IMR-90 (cell line): ENCODE measurements at regions not wholly inside any gene's neighbourhood (a gene's known extent, or its start where the extent isn't known, plus 50 kb on each side); places are given as distances from the start of the nearest gene placed in this dataset.

ENCODE experiments used
- ATAC-seq: fragments of 200-7000 bp; cut with Tn5 transposase; 2 replicates; pipeline ENCODE4 v1.9.1; 2020; ENCODE audit warnings: low read depth, mild to moderate bottlenecking, moderate library complexity
- BruUV-seq: library from RNA; stranded (reverse); fragments of 400-500 nt; replicated peaks from 2 replicates; lab custom pipeline; 2021; lab: Mats Ljungman, UMichigan
- CTCF ChIA-PET: fragments of 300-600 bp; formaldehyde crosslinking; extraction: SDS; loops from one replicate; lab custom pipeline; 2021; ENCODE audit warnings: antibody characterized with exemption; lab: Yijun Ruan, JAX
- POLR2A ChIA-PET: fragments of 300-600 bp; sonication (Branson Sonifier 250); formaldehyde crosslinking; loops from one replicate; lab custom pipeline; 2022; ENCODE audit warnings: antibody characterized with exemption; ENCODE audit not compliant: unreplicated experiment; lab: Charles Lee
- DNase-seq: peaks from one replicate; pipeline ENCODE4 v3.0.0; 2013
- H2AFZ ChIP-seq: replicated peaks from 2 replicates; pipeline ENCODE3; 2013; ENCODE audit warnings: low read length, mild to moderate bottlenecking; ENCODE audit not compliant: poor library complexity
- H2AK5ac ChIP-seq: 2 replicates; pipeline ENCODE4 v1.6.1; 2013; ENCODE audit warnings: low read depth, low read length, inconsistent platforms
- H2AK9ac ChIP-seq: replicated peaks from 2 replicates; pipeline ENCODE3; 2013; ENCODE audit warnings: mild to moderate bottlenecking, low read depth, low read length, moderate library complexity; ENCODE audit not compliant: poor library complexity
- H2BK120ac ChIP-seq: 2 replicates; pipeline ENCODE4 v1.6.1; 2013; ENCODE audit warnings: low read depth, low read length, inconsistent platforms
- H2BK15ac ChIP-seq: 3 replicates; pipeline ENCODE4 v1.6.1; 2013; ENCODE audit warnings: low read depth, low read length, inconsistent platforms
- H2BK20ac ChIP-seq: 2 replicates; pipeline ENCODE4 v1.6.1; 2013; ENCODE audit warnings: low read depth, mild to moderate bottlenecking, inconsistent platforms, low read length, moderate library complexity
- H2BK5ac ChIP-seq: 2 replicates; pipeline ENCODE4 v1.6.1; 2013; ENCODE audit warnings: mild to moderate bottlenecking, low read depth, low read length, inconsistent platforms; ENCODE audit not compliant: poor library complexity, severe bottlenecking
- H3K14ac ChIP-seq: replicated peaks from 2 replicates; pipeline ENCODE4 v1.6.1; 2013; ENCODE audit warnings: low read depth, low read length, inconsistent platforms
- H3K18ac ChIP-seq: 2 replicates; pipeline ENCODE4 v1.6.1; 2013; ENCODE audit warnings: low read depth, low read length, control low read depth
- H3K23ac ChIP-seq: 2 replicates; pipeline ENCODE4 v1.6.1; 2013; ENCODE audit warnings: low read depth, low read length, inconsistent platforms
- H3K27ac ChIP-seq: 2 replicates; pipeline ENCODE4 v1.5.1; 2013; ENCODE audit warnings: mild to moderate bottlenecking, control low read depth, low read length; ENCODE audit not compliant: insufficient read depth
- H3K27me3 ChIP-seq: 2 replicates; pipeline ENCODE4 v1.6.1; 2013; ENCODE audit warnings: low read length; ENCODE audit not compliant: control insufficient read depth, insufficient read depth
- H3K36me3 ChIP-seq: 2 replicates; pipeline ENCODE4 v1.6.1; 2013; ENCODE audit warnings: low read length, mixed read lengths; ENCODE audit not compliant: control insufficient read depth, insufficient read depth
- H3K4ac ChIP-seq: 2 replicates; pipeline ENCODE4 v1.6.1; 2013; ENCODE audit warnings: low read depth, low read length, inconsistent platforms
- H3K4me1 ChIP-seq: 2 replicates; pipeline ENCODE4 v1.6.1; 2013; ENCODE audit warnings: low read length, mixed read lengths; ENCODE audit not compliant: control insufficient read depth, insufficient read depth
- H3K4me2 ChIP-seq: 2 replicates; pipeline ENCODE4 v1.6.1; 2013; ENCODE audit warnings: low read depth, mild to moderate bottlenecking, control low read depth, low read length, moderate library complexity
- H3K4me3 ChIP-seq: 2 replicates; pipeline ENCODE4 v1.5.1; 2013; ENCODE audit warnings: low read depth, mild to moderate bottlenecking, control low read depth, low read length, moderate library complexity; ENCODE audit not compliant: insufficient read depth
- H3K56ac ChIP-seq: 2 replicates; pipeline ENCODE4 v1.6.1; 2013; ENCODE audit warnings: low read length, inconsistent platforms; ENCODE audit not compliant: insufficient read depth; ENCODE audit errors: extremely low read depth
- H3K79me1 ChIP-seq, 2 experiments: 2 replicates each; pipeline ENCODE4 v1.6.1; 2013; ENCODE audit warnings: low read length in 2 of 2, inconsistent platforms in 1 of 2, low read depth in 1 of 2
- H3K9ac ChIP-seq: 2 replicates; pipeline ENCODE4 v1.6.1; 2013; ENCODE audit warnings: low read depth, low read length, control low read depth
- H3K9me1 ChIP-seq: 2 replicates; pipeline ENCODE4 v1.6.1; 2013; ENCODE audit warnings: low read length, inconsistent platforms; ENCODE audit not compliant: insufficient read depth
- H3K9me3 ChIP-seq: 2 replicates; pipeline ENCODE4 v1.6.1; 2013; ENCODE audit warnings: low read length; ENCODE audit not compliant: control insufficient read depth, insufficient read depth
- H4K20me1 ChIP-seq: 2 replicates; pipeline ENCODE4 v1.6.1; 2013; ENCODE audit warnings: low read length, inconsistent platforms; ENCODE audit not compliant: insufficient read depth
- H4K5ac ChIP-seq: 2 replicates; pipeline ENCODE4 v1.6.1; 2013; ENCODE audit warnings: mild to moderate bottlenecking, low read depth, low read length, control low read depth
- H4K8ac ChIP-seq, 2 experiments: 2 replicates each; pipeline ENCODE4 v1.6.1; 2013; ENCODE audit warnings: low read depth in 2 of 2, low read length in 2 of 2, control low read depth in 1 of 2, inconsistent platforms in 1 of 2
- H4K91ac ChIP-seq: 2 replicates; pipeline ENCODE4 v1.6.1; 2013; ENCODE audit warnings: low read depth, low read length, inconsistent platforms; ENCODE audit not compliant: insufficient read depth
- BHLHE40 ChIP-seq: fragments of 150-350 bp; IDR thresholded peaks from 2 replicates; pipeline ENCODE4 v1.6.1; 2016; ENCODE audit warnings: mild to moderate bottlenecking, low read depth, low read length
- CEBPB ChIP-seq: IDR thresholded peaks from 2 replicates; pipeline ENCODE4 v1.6.1; 2012; ENCODE audit warnings: low read depth, low read length, improper control_type of control experiment
- CHD1 ChIP-seq: IDR thresholded peaks from 2 replicates; pipeline ENCODE4 v1.6.1; 2012; ENCODE audit warnings: low read depth, low read length, improper control_type of control experiment
- ELK1 ChIP-seq: fragments of 150-350 bp; IDR thresholded peaks from 2 replicates; pipeline ENCODE4 v1.6.1; 2016; ENCODE audit warnings: low read depth, mild to moderate bottlenecking, low read length, moderate library complexity, borderline replicate concordance
- FOS ChIP-seq: fragments of 150-350 bp; IDR thresholded peaks from 2 replicates; pipeline ENCODE4 v1.6.1; 2016; ENCODE audit warnings: low read depth, low read length
- MAFK ChIP-seq: IDR thresholded peaks from 2 replicates; pipeline ENCODE4 v1.6.1; 2012; ENCODE audit warnings: low read depth, low read length, improper control_type of control experiment
- MAZ ChIP-seq: IDR thresholded peaks from 2 replicates; pipeline ENCODE4 v1.6.1; 2012; ENCODE audit warnings: low read depth, mild to moderate bottlenecking, low read length, improper control_type of control experiment, moderate library complexity, borderline replicate concordance
- MXI1 ChIP-seq: IDR thresholded peaks from 2 replicates; pipeline ENCODE4 v1.6.1; 2012; ENCODE audit warnings: low read depth, mild to moderate bottlenecking, low read length, moderate library complexity, borderline replicate concordance
- NFE2L2 ChIP-seq: fragments of 150-350 bp; IDR thresholded peaks from 2 replicates; pipeline ENCODE4 v1.6.1; 2016; ENCODE audit warnings: low read depth, mild to moderate bottlenecking, low read length
- POLR2A ChIP-seq: IDR thresholded peaks from 2 replicates; pipeline ENCODE4 v1.6.1; 2012; ENCODE audit warnings: mild to moderate bottlenecking, low read depth, low read length
- RAD21 ChIP-seq: IDR thresholded peaks from 2 replicates; pipeline ENCODE4 v1.6.1; 2012; ENCODE audit warnings: low read length, improper control_type of control experiment
- RCOR1 ChIP-seq: IDR thresholded peaks from 2 replicates; pipeline ENCODE4 v1.6.1; 2012; ENCODE audit warnings: mild to moderate bottlenecking, low read length, improper control_type of control experiment; ENCODE audit not compliant: insufficient replicate concordance
- RFX5 ChIP-seq: IDR thresholded peaks from 2 replicates; pipeline ENCODE4 v1.8.0; 2012; ENCODE audit warnings: low read depth, mild to moderate bottlenecking, low read length, moderate library complexity
- WGBS, 2 experiments: methylation state at CpG; one replicate each; pipeline versions ENCODE4 v1.1.5 to v1.1.7; 2013; ENCODE audit warnings: missing lambda C conversion rate in 2 of 2; ENCODE audit not compliant: insufficient read length in 1 of 2; ENCODE audit errors: extremely low coverage in 2 of 2; 5-methylcytosine and 5-hydroxymethylcytosine counted together
- dilution Hi-C: fragments of 300-500 bp; cut with HindIII; formaldehyde crosslinking; loops from one replicate; pipeline ENCODE4 v1.14.3; 2018; ENCODE audit warnings: low sequenced_read_pairs; ENCODE audit not compliant: unreplicated experiment
- in situ Hi-C: fragments of 300-500 bp; cut with MboI; formaldehyde crosslinking; loops from 3 replicates; pipeline ENCODE4 v1.14.3; 2019; ENCODE audit warnings: low sequenced_read_pairs, inconsistent platforms, mixed read lengths
- intact Hi-C: fragments of 100-400 bp; cut with micrococcal nuclease; formaldehyde crosslinking; loops from 2 replicates; pipeline ENCODE4 v1.10.0; 2022
- TF ChIP-seq, protein P1 (sequence below): conservative IDR thresholded peaks from 2 replicates; pipeline ENCODE4 v1.5.1; 2012; ENCODE audit warnings: mild to moderate bottlenecking, low read depth, low read length, improper control_type of control experiment
- TF ChIP-seq, protein P2 (sequence below): fragments of 150-350 bp; IDR thresholded peaks from 2 replicates; pipeline ENCODE4 v1.6.1; 2017; ENCODE audit warnings: mild to moderate bottlenecking, antibody characterized with exemption, low read length, low read depth

DNA sequence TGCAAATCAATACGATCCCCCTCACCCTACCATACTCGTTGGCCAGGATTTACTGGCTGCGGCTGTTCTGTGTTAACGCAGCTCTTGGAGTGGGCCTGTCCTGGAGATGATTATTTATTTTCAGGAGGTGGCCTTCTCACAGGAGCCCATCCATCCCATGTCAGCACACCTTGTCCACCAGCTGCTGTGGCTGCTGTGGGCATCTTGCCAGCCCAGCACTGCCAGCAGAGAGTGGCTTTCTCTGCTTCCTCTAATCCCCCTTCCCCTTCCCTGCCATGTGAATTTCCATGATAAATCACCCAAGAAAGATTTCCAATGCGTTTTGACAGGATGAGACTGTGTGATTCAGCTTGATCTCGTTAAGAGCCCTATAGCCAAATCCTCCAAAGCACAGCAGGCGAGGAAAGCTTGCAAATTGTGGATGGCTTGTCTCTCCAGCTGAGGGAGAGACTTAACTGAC, 309.1 kb upstream of the C11orf87 start:
- no peaks in the 10 kb centered on the region for H3K9me3 ChIP-seq
- CTCF ChIA-PET = no interaction called here
- no peaks in the 10 kb centered on the region for H3K9me1 ChIP-seq
- no CpG with 5 or more reads among the region's 7 CpGs for WGBS, 2 experiments
- H3K56ac ChIP-seq = no peak overlapping the region
- H2BK5ac ChIP-seq = no peak overlapping the region
- POLR2A ChIA-PET = no interaction called here
- intact Hi-C loops = no loop called here
- H2BK120ac ChIP-seq = no peak overlapping the region
- no peaks in the 10 kb centered on the region for H4K20me1 ChIP-seq
- peaks cover 4% of the 10 kb centered on the region for H3K27me3 ChIP-seq
- H2AK5ac ChIP-seq = no peak overlapping the region
- in situ Hi-C loops = no loop called here
- no peak overlapping the region for H2AFZ ChIP-seq
- no peak overlapping the region for H3K4ac ChIP-seq
- H4K8ac ChIP-seq = no peak overlapping the region
- no peak overlapping the region for H3K4me3 ChIP-seq
- H3K79me1 ChIP-seq = no peaks in the 10 kb centered on the region
- H3K14ac ChIP-seq = no peak overlapping the region
- H3K4me1 ChIP-seq = peaks cover 3% of the 10 kb centered on the region; the same call in 1 of the 2 replicates
- no peak overlapping the region; the same call in 1 of the 2 replicates for H3K4me2 ChIP-seq
- H3K36me3 ChIP-seq = no peaks in the 10 kb centered on the region
- ATAC-seq (peak; percentile 14; the same call in 1 of the 2 replicates), DNase-seq (no peak)
- dilution Hi-C loops = no loop called here
- H3K18ac ChIP-seq = no peak overlapping the region
- no peak overlapping the region for H2BK15ac ChIP-seq
- no peak overlapping the region for H4K91ac ChIP-seq
- TF ChIP-seq, protein P1, sequence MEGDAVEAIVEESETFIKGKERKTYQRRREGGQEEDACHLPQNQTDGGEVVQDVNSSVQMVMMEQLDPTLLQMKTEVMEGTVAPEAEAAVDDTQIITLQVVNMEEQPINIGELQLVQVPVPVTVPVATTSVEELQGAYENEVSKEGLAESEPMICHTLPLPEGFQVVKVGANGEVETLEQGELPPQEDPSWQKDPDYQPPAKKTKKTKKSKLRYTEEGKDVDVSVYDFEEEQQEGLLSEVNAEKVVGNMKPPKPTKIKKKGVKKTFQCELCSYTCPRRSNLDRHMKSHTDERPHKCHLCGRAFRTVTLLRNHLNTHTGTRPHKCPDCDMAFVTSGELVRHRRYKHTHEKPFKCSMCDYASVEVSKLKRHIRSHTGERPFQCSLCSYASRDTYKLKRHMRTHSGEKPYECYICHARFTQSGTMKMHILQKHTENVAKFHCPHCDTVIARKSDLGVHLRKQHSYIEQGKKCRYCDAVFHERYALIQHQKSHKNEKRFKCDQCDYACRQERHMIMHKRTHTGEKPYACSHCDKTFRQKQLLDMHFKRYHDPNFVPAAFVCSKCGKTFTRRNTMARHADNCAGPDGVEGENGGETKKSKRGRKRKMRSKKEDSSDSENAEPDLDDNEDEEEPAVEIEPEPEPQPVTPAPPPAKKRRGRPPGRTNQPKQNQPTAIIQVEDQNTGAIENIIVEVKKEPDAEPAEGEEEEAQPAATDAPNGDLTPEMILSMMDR = no peak
- TF ChIP-seq CEBPB (no peak), BHLHE40 (no peak), RFX5 (no peak), CHD1 (no peak), RAD21 (no peak), NFE2L2 (no peak), MXI1 (no peak), RCOR1 (no peak), FOS (no peak), ELK1 (no peak), MAZ (no peak), POLR2A (no peak), MAFK (no peak)
- TF ChIP-seq, protein P2, sequence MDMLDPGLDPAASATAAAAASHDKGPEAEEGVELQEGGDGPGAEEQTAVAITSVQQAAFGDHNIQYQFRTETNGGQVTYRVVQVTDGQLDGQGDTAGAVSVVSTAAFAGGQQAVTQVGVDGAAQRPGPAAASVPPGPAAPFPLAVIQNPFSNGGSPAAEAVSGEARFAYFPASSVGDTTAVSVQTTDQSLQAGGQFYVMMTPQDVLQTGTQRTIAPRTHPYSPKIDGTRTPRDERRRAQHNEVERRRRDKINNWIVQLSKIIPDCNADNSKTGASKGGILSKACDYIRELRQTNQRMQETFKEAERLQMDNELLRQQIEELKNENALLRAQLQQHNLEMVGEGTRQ = no peak
- no peak overlapping the region for H3K23ac ChIP-seq
- H2AK9ac ChIP-seq = no peak overlapping the region
- BruUV-seq = no TSS peak
- no peak overlapping the region for H3K9ac ChIP-seq
- H2BK20ac ChIP-seq = no peak overlapping the region
- no peak overlapping the region for H4K5ac ChIP-seq
- H3K27ac ChIP-seq = no peak overlapping the region
